SU-DHL-6 (cell line): ENCODE measurements at regions not wholly inside any gene's neighbourhood (a gene's known extent, or its start where the extent isn't known, plus 50 kb on each side); places are given as distances from the start of the nearest gene placed in this dataset.

Experiments
- EZH2phosphoT487 ChIP-seq: fragments of 200-600 bp; sonication (generic), shearing (Covaris generic); conservative IDR thresholded peaks from 2 replicates; pipeline ENCODE4 v1.6.1; 2018; ENCODE audit warnings: mild to moderate bottlenecking, antibody characterized with exemption, low read length, moderate library complexity, mixed read lengths
- TF ChIP-seq, protein P1 (sequence below): fragments of 200-600 bp; sonication (generic); IDR thresholded peaks from one replicate; pipeline ENCODE4 v1.5.1; 2017; ENCODE audit warnings: antibody characterized with exemption, mild to moderate bottlenecking, low read length, moderate library complexity; ENCODE audit not compliant: insufficient read depth, poor library complexity, severe bottlenecking

DNA sequence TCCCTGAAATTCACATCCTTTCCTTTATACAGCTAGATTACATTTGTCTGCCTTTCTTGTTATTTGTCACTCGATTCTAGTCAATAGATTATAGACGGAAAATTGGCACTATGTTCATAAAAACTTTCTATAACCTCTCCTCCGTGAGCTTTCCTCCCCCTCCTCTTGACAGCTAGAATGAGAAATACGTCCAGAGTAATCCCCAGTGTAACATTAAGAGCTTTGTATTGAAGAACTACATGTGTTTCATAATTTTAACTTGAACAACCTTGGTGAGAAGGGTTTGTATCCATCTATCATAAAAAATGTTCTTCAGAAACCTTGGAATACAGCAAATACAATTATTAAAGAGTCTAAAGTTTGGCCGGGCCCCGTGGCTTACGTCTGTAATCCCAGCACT is 1707.4 kb downstream of the PCDH7 start:
- TF ChIP-seq, protein P1, sequence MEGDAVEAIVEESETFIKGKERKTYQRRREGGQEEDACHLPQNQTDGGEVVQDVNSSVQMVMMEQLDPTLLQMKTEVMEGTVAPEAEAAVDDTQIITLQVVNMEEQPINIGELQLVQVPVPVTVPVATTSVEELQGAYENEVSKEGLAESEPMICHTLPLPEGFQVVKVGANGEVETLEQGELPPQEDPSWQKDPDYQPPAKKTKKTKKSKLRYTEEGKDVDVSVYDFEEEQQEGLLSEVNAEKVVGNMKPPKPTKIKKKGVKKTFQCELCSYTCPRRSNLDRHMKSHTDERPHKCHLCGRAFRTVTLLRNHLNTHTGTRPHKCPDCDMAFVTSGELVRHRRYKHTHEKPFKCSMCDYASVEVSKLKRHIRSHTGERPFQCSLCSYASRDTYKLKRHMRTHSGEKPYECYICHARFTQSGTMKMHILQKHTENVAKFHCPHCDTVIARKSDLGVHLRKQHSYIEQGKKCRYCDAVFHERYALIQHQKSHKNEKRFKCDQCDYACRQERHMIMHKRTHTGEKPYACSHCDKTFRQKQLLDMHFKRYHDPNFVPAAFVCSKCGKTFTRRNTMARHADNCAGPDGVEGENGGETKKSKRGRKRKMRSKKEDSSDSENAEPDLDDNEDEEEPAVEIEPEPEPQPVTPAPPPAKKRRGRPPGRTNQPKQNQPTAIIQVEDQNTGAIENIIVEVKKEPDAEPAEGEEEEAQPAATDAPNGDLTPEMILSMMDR, result no peak
- TF ChIP-seq EZH2phosphoT487, result no peak
